Ishikawa (cell line): ENCODE measurements at regions not wholly inside any gene's neighbourhood (a gene's known extent, or its start where the extent isn't known, plus 50 kb on each side); places are given as distances from the start of the nearest gene placed in this dataset.

Experiments used
- CEBPB ChIP-seq: IDR thresholded peaks from 2 replicates; pipeline ENCODE4 v1.6.1; 2012
- CREB1 ChIP-seq: IDR thresholded peaks from 2 replicates; pipeline ENCODE4 v1.6.1; 2012; ENCODE audit warnings: low read depth
- EGR1 ChIP-seq: IDR thresholded peaks from 2 replicates; pipeline ENCODE4 v1.6.1; 2012
- EP300 ChIP-seq: IDR thresholded peaks from 2 replicates; pipeline ENCODE4 v1.6.1; 2012; ENCODE audit warnings: borderline replicate concordance
- FOXM1 ChIP-seq: IDR thresholded peaks from 2 replicates; pipeline ENCODE4 v1.6.1; 2012; ENCODE audit warnings: low read depth, borderline replicate concordance
- MAX ChIP-seq: IDR thresholded peaks from 2 replicates; pipeline ENCODE4 v1.6.1; 2012
- NFIC ChIP-seq: IDR thresholded peaks from 2 replicates; pipeline ENCODE4 v1.6.1; 2012
- RAD21 ChIP-seq: IDR thresholded peaks from 2 replicates; pipeline ENCODE4 v1.6.1; 2012; ENCODE audit warnings: low read depth
- REST ChIP-seq: IDR thresholded peaks from 2 replicates; pipeline ENCODE4 v1.6.1; 2012; ENCODE audit warnings: low read depth, mild to moderate bottlenecking
- TAF1 ChIP-seq: IDR thresholded peaks from 2 replicates; pipeline ENCODE4 v1.6.1; 2012; ENCODE audit warnings: low read depth, mild to moderate bottlenecking
- TCF12 ChIP-seq: IDR thresholded peaks from 2 replicates; pipeline ENCODE4 v1.6.1; 2012; ENCODE audit warnings: low read depth
- TEAD4 ChIP-seq: IDR thresholded peaks from 2 replicates; pipeline ENCODE4 v1.6.1; 2012
- YY1 ChIP-seq: IDR thresholded peaks from 2 replicates; pipeline ENCODE4 v1.6.1; 2012; ENCODE audit warnings: low read depth
- ZBTB7A ChIP-seq: IDR thresholded peaks from 2 replicates; pipeline ENCODE4 v1.6.1; 2012; ENCODE audit warnings: low read depth
- TF ChIP-seq, protein P1 (sequence below): IDR thresholded peaks from 2 replicates; pipeline ENCODE4 v1.6.1; 2012

- TF ChIP-seq CEBPB, result no peak
- TF ChIP-seq TEAD4, result no peak
- TF ChIP-seq ZBTB7A, result no peak
Observed at GRCh38 chr9:87123830-87124229, 176.5 kb upstream of the GAS1 start.

- TF ChIP-seq EP300 (no peak), CREB1 (no peak), TEAD4 (no peak), MAX (no peak), FOXM1 (no peak), YY1 (no peak), CEBPB (no peak), TAF1 (no peak), TCF12 (no peak), EGR1 (no peak), RAD21 (no peak), NFIC (no peak), REST (no peak)
- TF ChIP-seq, protein P1, sequence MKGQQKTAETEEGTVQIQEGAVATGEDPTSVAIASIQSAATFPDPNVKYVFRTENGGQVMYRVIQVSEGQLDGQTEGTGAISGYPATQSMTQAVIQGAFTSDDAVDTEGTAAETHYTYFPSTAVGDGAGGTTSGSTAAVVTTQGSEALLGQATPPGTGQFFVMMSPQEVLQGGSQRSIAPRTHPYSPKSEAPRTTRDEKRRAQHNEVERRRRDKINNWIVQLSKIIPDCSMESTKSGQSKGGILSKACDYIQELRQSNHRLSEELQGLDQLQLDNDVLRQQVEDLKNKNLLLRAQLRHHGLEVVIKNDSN, result no peak
Observed at GRCh38 chr9:87125819-87126218, 178.5 kb upstream of the GAS1 start.

- no peak for TF ChIP-seq EP300
- TF ChIP-seq, protein P1, result no peak
- no peak for TF ChIP-seq MAX
- no peak for TF ChIP-seq TCF12
- TF ChIP-seq RAD21, result no peak
- no peak for TF ChIP-seq ZBTB7A
- TF ChIP-seq CREB1, result no peak
- TF ChIP-seq TAF1, result no peak
- no peak for TF ChIP-seq EGR1
- no peak for TF ChIP-seq CEBPB
Observed at GRCh38 chr9:87127543-87127942, 180.2 kb upstream of the GAS1 start.

GRCh38 chr9:87127978-87128614, 180.8 kb upstream of the GAS1 start:
- TF ChIP-seq NFIC, result no peak
- no peak for TF ChIP-seq TCF12
- no peak for TF ChIP-seq CEBPB
- no peak for TF ChIP-seq ZBTB7A
- no peak for TF ChIP-seq EP300
- TF ChIP-seq RAD21, result no peak
- no peak for TF ChIP-seq CREB1
- TF ChIP-seq EGR1, result no peak
- TF ChIP-seq REST, result no peak
- no peak for TF ChIP-seq YY1
- no peak for TF ChIP-seq TAF1

DNA sequence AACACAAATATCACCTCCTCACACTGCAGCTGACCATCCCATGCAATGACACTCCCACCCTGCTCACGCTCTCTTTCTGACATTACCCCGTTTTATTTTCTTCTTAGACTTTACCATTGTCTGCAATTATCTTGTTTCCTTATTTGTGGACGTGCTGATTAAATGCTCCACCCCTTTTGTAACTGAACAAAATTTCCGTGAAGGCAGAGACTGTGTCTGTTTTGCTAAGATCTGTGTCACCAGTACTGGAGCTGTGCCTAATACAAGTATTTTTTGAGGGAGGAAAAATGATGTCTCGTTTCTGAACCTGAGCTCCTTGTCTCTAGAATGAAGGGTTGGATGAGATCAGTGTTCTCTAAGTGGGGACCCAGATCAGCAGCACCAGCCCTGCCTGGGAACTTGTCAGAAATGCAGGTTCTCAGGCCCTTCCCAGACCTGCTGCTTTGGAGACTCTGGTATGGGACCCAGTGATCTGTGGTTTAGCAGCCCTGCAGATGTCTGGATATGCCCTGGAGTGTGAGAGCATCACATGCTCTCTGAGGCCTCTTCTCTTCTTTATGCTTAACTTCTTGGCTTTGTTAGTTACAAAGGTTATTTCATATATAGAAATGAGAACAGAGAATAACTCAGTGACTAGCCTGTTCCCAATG, 181.7 kb upstream of the GAS1 start:
- TF ChIP-seq CEBPB, result no peak
- TF ChIP-seq, protein P1, result no peak

GRCh38 chr9:87135074-87135473, 187.8 kb upstream of the GAS1 start:
- no peak for TF ChIP-seq TCF12
- no peak for TF ChIP-seq REST
